Activated CD8-positive, alpha-beta memory T cell treated with anti-CD3 and anti-CD28 coated beads for 1 hour (primary cell): ENCODE measurements at regions not wholly inside any gene's neighbourhood (a gene's known extent, or its start where the extent isn't known, plus 50 kb on each side); places are given as distances from the start of the nearest gene placed in this dataset.
"Not testable (repeated sequence)": the region's sequence is repeated elsewhere in the genome, so short reads cannot be mapped to it uniquely, and the experiment has no call there.

Experiments
- DNase-seq, 2 donors: peaks; one replicate each; pipeline ENCODE4 v3.0.0-alpha.2; 2020; ENCODE audit warnings: low read depth in 1 of 2; ENCODE audit errors: extremely low read depth in 1 of 2

GRCh38 chr6:158886346-158886977 is 67.3 kb upstream of the EZR start:
- DNase-seq: not testable (repeated sequence)

- DNase-seq: not testable (repeated sequence)
Measured at GRCh38 chr6:158881884-158882283, 62.7 kb upstream of the EZR start.

- DNase-seq: not testable (repeated sequence)
Measured at GRCh38 chr6:158881276-158881675, 62.1 kb upstream of the EZR start.

GRCh38 chr6:158879180-158879579 is 60.0 kb upstream of the EZR start:
- no peak for DNase-seq

GRCh38 chr6:158877716-158878115 is 58.5 kb upstream of the EZR start:
- DNase-seq: no peak

- no peak for DNase-seq
Measured at GRCh38 chr6:158876886-158877285, 57.7 kb upstream of the EZR start.

GRCh38 chr6:158870649-158870957 is 51.4 kb upstream of the EZR start:
- DNase-seq: no peak

GRCh38 chr6:158869826-158870648 is 50.9 kb upstream of the EZR start:
- peak; percentile 29 to 95 for DNase-seq

GRCh38 chr6:158868890-158869825 is 50.0 kb upstream of the EZR start:
- peak in 1 of 2 donors; percentile 96 for DNase-seq
